GM18517 (cell line): ENCODE measurements at regions not wholly inside any gene's neighbourhood (a gene's known extent, or its start where the extent isn't known, plus 50 kb on each side); places are given as distances from the start of the nearest gene placed in this dataset.
"Not testable (repeated sequence)": the region's sequence is repeated elsewhere in the genome, so short reads cannot be mapped to it uniquely, and the experiment has no call there.

ENCODE experiments used
- ATAC-seq: cut with Tn5 transposase; IDR thresholded peaks from one replicate; pipeline ENCODE4 v1.9.1; 2021; ENCODE audit warnings: mild to moderate bottlenecking, moderate library complexity; ENCODE audit not compliant: unreplicated experiment

DNA sequence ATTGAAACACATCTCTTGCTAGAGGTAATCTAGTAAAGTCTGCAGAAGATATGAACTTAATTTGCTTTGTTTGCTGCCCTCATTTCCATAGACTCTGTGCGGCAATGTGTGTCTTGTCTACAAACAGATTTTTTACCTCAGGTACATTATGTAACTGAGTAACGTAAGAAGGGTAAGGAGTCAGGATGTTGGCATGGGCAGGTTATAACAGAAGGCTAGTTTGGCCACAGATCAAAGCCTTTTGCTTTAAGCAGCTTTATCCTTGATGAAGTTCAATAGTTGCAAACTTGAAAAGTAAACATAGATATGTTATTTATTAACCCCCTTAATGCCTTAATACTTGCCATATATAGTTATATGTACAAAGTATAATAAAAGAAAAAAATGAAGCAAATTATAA, 391.6 kb upstream of the FKBP1C start:
- ATAC-seq = no peak

DNA sequence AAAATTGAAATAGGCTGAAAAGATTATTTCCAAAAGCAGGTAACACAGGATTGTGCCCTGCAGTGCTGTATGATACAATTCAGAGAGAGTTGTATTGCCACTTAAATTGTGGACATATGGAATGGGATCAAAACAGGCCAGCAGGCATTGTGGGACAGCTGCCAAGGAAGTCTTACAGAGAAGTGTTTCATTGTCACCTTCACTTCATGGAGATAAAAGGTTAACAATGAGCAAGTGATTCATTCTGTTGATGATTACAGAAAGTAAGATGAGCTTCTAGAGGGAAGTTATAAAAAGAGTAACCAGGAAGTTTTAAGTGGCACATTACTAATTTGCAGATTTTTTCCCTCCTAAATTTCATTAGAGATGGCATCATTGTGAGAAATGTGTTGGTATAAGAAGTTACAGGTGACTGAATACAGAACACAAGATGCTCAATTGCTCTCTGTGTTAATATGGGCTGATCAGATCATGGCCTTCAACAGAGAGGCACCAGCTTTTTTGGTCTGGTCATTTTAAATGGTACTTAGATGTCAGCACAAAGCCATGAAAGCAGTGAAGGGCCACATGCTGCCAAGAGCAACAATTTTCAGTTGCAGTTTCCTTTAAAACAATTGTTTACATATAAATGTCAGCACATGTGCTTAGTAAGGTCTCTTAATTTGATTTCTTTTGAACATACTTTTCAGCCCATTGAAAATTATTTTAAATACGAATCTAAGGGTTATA, 402.5 kb upstream of the FKBP1C start:
- ATAC-seq = no peak

DNA sequence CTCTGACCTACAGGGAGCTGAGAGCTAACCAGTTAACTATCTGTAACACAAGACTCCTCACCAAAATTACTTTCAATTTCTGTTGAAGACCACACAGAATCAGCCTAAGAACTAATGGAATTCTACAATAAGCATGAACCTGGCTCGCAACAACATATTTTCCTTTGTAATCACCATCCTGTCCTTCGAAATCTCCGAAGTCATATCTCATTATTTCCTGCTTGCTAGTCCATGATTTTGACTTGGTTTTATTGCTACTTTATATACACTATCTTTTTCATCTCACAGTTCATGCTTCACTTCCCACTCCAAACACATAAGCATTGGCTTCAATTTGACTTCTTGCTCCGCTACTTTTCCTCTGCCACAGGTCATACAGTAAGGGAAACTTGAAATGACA, 405.8 kb upstream of the FKBP1C start:
- ATAC-seq = no peak

DNA sequence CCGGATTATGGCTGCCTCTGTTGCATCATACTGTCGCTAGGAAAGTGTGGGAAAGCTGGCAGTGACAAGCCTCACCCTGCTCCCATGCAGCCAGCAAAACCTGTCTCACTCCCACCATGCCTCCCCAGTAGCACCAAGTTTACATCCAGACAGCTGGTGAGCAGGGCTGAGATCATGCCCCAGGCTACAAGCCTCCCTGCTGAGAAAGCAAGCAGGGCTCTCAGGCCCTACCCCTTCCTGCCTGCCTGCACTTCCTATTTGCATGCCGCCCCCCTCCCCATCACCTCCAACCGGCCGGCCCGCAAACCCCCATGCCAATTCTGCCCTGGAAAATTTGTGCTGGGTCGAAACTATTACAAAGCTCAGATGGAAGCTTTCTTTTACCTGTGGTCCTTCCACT, 408.2 kb upstream of the FKBP1C start:
- ATAC-seq = no peak

DNA sequence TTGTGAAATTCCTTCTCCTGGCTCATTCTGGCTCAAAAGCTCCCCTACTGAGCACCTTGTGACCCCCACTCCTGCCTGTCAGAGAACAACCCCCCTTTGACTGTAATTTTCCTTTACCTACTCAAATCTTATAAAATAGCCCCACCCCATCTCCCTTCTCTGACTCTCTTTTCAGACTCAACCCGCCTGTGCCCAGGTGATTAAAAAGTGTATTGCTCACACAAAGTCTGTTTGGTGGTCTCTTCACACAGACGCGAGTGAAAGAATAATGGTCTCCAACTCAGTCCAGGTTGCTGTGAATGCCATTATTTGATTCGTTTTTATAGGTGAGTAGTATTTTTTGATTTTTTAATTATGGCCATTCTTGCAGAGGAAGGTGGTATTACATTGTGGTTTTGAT, 414.1 kb upstream of the FKBP1C start:
- no peak for ATAC-seq

DNA sequence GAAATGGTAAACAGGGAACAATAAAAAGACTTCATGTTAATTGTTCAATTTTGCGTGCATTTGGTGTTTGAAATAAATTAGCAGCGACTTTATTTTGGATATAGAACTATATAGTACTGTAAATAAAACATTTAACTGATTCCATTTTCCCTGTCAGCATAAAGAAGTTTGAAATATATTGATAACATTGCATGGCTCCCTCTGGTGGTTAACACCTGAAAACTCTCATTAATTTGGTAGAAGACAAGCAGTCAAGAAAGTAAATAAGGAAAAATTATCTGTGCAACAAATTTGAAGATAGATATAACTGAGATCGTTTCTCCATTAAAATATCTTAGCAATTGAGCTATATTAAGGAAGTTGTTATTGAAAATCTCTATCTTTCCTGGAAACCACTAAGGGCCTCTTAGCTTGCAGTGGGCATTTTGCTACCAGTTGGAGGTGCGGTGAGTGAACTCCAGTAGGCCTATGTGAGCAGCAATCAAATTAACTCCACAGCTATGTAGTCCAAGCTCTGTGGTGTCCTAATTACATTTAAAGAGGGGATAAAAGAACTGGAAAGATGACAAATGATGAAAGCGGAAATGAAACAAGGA, 435.7 kb upstream of the FKBP1C start:
- ATAC-seq = peak; percentile 73

DNA sequence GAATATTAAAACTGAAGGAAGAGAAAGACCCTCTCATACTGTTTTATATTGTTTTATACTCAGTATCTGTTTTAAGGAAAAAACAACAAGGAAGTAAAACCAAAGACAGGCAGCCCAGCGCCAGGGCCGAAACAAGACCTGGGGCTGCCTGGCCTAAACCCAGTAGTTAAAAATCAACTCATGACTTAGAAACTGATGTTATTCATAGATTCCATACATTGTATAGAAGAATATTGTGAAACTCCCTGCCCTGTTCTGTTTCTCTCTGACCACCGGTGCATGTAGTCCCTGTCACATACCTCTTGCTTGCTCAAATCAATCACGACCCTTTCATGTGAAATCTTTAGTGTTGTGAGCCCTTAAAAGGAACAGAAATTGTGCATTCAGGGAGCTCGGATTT, 445.1 kb upstream of the FKBP1C start:
- not testable (repeated sequence) for ATAC-seq

DNA sequence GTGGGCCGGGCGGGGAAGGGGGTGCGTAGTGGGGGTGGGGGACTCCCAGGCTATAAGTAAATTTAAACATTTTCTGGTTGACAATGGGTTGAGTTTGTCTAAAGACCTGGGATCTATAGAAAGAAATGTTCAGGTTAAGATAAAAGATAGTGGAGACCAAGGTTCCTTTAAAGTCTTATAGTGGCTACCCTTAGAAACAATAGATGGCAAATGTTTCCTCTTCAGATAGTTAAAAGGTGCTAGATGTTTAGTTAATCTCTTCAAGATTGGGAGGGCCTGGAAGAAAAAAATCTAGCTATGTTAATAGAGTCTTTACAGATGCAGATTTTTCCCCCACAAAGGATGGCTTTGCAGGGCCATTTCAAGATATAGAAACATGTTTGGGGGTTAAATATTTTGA, 446.4 kb upstream of the FKBP1C start:
- no peak for ATAC-seq

DNA sequence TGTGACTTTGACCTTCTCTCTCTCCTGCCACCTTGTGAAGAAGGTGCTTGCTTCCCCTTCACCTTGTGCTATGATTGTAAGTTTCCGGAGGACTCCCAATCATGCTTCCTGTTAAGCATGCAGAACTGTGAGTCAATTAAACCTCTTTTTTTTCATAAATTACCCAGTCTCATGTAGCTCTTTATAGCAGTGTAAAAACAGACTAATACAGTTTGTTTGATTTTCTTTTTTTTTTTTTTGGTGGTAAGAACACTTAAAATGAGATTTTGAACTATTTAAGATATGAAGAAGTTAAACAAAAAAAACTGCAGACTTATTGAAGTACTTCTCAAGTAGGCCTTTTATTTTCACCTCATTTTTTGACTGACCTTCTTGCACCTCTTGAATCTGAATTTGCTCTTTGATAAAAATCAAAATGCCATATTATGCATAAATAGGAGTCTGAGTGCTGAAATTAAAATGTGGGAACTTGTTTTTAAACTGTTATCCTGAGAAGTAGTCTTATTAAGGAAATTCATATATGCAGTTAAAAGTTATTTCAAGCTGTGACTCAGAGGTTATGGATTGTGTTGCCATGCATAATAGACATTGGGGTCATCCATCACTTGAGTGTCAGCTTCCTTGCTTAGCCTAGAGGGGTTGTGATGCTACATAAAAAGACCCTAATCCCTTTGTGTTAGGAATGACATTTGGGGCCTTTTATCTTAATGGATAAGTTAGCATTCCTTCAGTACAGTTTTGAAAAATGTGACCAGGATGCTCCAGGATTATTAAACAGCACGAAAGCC, 447.9 kb upstream of the FKBP1C start:
- ATAC-seq = no peak

DNA sequence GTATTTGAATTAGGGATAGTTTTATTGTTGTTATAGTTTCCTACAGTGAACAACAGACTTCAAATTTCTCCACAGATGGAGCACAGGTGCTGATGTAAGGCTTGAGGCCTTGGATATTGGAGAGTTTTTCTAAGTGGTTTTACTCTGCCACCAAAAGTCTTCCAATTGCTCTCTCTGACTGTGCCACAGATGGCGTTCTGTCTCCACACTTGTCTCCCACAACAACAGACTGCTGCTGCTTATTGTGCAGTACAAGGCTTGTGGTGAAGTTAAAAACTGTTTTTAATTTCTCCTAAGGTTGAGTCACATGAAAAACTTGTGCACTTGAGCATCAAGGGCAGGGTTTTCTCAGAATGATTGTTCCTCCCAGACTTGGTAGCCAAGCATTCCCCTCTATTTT, 460.9 kb upstream of the KHDRBS2 start:
- ATAC-seq = no peak

DNA sequence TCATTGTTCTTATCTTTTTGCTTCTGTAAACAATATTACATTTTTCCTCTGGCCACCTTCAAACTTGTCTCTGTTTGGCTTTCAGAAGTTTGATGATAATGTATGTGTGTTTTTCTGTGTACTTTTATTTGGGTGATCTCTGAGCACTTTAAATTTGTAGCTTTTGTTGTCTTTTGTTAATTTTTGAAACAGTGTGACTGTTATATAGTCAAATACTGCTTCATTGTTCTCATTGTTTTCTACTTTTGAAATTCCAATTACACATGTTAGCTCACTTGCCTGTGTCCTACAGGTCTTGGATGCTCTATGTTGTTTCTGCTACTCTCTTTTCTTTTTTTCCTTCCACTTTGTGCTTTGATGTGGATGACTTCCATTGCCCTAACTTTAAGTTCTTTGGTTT, 460.1 kb upstream of the KHDRBS2 start:
- no peak for ATAC-seq

DNA sequence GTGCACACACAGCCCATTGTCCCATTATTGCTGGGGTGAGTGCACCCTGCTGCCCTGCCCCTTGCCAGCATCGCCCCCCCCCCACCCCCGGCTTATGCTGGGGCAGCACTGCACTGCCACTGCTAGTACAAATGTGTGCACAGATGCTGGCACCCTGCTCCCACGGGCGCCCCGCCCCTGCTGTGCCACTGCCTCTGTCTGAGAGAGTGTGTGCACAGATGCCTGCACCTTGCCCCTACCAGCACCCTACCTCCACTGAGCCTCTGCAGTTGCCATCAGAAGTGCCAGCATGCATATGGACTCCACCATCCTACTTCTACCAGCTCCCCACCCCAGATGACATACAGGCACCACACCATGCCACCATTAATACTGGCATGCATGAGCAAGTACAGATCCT, 454.6 kb upstream of the KHDRBS2 start:
- no peak for ATAC-seq

DNA sequence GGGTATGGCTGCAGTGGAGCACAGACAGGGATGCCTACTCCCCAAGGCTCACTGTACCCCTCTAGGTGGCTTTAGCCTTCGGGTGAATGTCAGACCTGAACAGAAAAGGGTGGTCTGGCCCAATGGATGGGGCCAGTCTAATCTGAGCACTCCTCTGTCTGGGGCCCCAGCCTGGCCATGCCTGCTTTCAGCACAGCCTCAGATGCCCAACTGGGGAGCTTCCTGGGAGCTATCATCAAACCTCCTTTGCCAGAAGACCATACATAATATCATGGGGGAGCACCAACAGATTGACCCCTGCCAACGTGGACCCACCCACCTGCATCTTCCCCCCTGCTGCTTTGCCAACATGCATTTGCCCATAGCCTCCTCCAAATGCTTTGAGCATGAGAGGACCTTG, 454.1 kb upstream of the KHDRBS2 start:
- ATAC-seq = no peak

DNA sequence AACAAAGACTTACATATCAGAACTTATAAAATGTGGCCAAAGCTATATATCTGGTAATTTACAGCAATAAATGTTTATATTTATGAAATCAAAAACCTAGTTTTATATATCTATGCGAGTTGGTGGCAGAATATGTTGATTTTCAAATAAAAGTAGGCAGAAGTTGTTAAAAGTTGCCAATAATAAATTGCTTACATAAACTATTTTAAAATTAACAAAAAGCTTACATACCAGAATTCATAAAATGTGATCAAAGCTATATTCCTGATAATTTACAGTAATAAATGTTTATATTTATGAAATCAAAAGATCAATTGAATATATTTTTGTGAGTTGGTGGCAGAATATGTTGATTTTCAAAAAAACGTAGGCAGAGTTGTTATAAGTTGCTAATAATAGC, 451.8 kb upstream of the KHDRBS2 start:
- no peak for ATAC-seq

DNA sequence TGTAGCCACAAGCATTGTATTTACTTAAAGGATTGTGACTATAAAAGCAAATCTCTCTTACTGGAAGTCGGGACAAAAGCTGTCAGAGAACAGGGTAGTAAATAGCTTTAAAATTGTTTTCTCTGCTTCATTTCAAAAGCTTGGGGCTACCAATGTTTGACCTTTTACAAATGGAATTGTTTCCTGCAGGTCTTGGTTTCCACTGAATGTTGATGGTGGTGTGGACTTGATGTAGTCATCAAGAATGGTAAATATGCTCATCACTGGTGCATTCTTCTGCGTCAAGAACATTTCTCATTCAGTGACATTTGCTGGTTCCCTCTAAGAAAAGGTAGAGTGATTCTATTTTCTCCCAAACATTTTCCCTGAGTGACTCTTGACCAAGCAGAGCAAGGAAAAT, 435.4 kb upstream of the KHDRBS2 start:
- no peak for ATAC-seq

DNA sequence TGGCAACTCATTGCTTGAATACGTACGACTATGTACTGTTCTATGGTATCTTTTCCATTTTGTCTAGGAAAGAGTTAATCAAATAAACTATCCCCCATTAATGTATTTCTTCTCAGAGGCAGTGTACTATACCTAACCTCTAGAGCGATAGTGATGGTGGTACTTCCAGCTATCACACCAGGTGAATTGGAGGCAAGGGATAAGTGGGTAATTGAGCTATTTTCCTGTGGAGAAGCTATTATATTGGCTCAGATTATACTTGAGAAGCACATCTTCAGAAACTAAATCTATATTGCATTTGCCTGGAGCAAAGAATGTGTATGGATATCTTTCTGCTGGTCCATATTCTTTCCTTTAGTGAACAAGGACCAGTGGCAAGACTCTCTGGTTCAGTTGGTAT, 430.7 kb upstream of the KHDRBS2 start:
- no peak for ATAC-seq

DNA sequence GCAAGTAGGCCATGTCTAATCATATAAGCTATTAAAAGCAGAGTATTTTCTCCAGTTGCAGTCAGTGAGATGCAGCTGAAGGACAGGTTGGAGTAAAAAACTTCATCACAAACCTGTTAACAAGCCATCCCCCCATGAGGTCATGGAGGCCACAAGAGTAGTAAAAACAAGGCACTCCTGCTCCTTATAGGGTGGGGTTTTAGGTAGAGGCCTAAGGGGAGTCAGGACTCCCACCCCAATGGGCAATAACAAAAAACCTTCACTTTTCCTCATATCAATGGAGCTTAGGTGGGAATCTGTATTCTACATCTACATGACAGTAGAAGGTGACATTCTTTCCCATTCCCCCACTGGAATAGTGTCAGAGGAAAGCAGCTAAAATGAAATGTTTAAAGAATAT, 428.1 kb upstream of the KHDRBS2 start:
- no peak for ATAC-seq

DNA sequence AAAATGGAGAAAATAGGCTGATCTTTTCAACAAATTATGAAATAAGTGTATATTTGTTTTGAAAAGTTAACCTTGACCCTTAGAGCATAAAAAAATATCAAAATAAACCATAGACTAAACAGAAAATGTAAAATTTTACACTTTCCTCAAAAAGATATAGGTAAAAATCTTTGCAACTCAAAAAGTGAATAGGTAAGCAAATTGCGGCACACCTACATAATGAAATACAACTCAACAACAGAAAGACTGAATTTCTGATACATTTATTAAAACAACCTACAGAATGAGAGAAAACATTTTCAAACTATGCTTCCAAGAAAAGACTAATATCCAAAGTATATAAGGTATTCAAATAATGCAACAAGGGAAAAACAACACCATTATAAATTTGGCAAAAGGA, 425.7 kb upstream of the KHDRBS2 start:
- ATAC-seq = no peak

DNA sequence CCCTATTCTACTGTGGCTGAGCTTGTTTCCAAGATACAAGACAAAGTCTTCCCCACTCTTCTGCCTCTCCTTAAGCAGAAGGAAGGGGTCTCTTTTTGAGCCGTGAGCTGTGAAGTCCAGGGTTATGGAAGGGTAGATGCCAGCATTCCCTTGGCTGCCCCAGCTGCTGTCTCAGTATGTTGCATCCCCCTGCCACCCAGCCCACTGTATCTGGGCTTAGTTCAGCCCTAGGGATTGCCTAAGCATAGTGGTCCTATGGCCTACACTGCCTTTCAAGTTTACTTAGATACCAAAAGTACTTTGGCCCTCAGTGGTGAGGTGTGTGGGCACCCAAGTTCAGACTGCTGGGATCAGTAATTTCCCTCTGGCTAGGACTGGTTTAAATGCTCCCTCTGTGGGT, 421.9 kb upstream of the KHDRBS2 start:
- ATAC-seq = no peak

DNA sequence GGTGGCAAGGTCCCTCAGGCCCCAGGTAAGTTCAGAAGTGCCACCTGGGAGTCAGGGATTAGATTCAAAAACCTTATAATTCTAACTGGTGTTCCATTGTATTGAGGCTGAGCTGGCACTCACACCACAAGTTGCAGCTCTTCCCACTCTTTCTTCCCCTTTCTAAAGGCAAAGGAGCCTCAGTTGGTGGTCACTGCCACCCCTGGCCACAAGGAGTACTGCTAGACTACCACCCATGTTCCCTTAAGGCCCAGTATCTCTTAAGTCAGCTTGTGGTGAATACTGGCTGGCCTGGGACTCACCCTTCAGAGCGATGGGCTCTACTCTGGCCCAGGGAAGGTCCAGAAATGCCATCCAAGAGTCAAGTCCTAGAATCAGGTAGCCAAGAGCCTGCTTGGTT, 421.1 kb upstream of the KHDRBS2 start:
- no peak for ATAC-seq

DNA sequence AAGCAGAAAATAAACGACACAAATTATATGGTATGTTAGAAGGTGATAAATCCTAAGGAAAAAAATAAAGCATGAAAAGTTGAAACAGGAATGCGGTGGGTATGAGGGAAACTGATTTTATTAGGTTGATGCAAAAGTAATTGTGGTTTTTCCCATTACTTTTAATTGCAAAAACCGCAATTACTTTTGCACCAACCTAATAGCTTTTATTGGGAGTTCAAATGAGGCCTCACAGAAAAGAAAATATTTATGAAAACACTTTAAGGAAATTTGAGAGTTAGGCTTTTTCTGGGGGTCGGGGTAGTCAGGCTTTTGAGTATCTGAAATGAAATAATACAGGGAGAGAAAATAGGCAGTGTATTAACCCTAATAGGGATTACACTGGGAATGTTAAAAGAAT, 397.0 kb upstream of the KHDRBS2 start:
- ATAC-seq = no peak

DNA sequence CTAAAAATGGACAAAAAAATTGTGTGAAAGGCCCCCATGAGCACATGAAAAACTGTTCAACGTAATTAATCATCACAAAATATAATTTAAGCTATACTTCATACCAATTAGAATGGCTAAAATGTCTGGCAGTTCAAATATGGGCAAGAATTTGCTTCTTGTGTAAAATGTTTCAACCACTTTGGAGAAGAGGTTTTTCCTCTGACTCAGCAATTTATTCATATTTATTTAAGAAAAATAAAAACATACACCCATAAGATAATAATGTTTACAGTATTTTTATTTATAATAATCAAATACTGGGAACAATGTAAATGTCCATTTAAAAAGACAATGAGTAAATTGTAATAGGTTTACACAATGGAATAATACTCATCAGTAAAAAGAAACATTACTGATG, 395.1 kb upstream of the KHDRBS2 start:
- ATAC-seq = no peak
